ENCODE measurements at regions not wholly inside any gene's neighbourhood (a gene's known extent, or its start where the extent isn't known, plus 50 kb on each side); places are given as distances from the start of the nearest gene placed in this dataset.
"Not testable (repeated sequence)": the region's sequence is repeated elsewhere in the genome, so short reads cannot be mapped to it uniquely, and the experiment has no call there.

GRCh38 chrX:76509775-76510174 is 82.3 kb downstream of the MAGEE1 start:
- no peak overlapping the region for H3K4me2 ChIP-seq
- no peaks in the 10 kb centered on the region for H3K4me1 ChIP-seq (ENCODE audit: insufficient read depth)
- H3K4me3 ChIP-seq = no peak overlapping the region
- no peaks in the 10 kb centered on the region for H3K9me2 ChIP-seq (replicated peaks; ENCODE audit: insufficient read depth)
- no peak overlapping the region for H2AFZ ChIP-seq
- H3K79me2 ChIP-seq = no peaks in the 10 kb centered on the region
- H3K27ac ChIP-seq = no peak overlapping the region
- peaks cover 5% of the 10 kb centered on the region for H3K9me3 ChIP-seq (ENCODE audit: low read depth)
- no peak for DNase-seq (ENCODE audit: low spot score)
- no peaks in the 10 kb centered on the region for H3K36me3 ChIP-seq (replicated peaks; ENCODE audit: insufficient read depth, low read depth)
- H4K20me1 ChIP-seq (ENCODE audit: insufficient read depth, poor library complexity, severe bottlenecking) = no peaks in the 10 kb centered on the region
- no peak for TF ChIP-seq EZH2phosphoT487 (IDR thresholded peaks at IDR 0.05; ENCODE audit: low read depth, severe bottlenecking, unreplicated experiment)
- TF ChIP-seq EZH2 (IDR thresholded peaks at IDR 0.05; ENCODE audit: borderline replicate concordance) = no peak
- no peak for TF ChIP-seq CTCF (IDR thresholded peaks at IDR 0.05; ENCODE audit: poor library complexity)
- no peaks in the 10 kb centered on the region for H3K27me3 ChIP-seq

GRCh38 chrX:76517544-76517943 is 90.0 kb downstream of the MAGEE1 start:
- Histone ChIP-seq H3K79me2 (no peaks in the 10 kb centered on the region), H3K9me2 (replicated peaks; ENCODE audit: insufficient read depth) (no peaks in the 10 kb centered on the region), H3K9me3 (ENCODE audit: low read depth) (peaks cover 3% of the 10 kb centered on the region), H3K4me3 (no peak overlapping the region), H3K4me2 (no peak overlapping the region), H3K36me3 (replicated peaks; ENCODE audit: insufficient read depth, low read depth) (no peaks in the 10 kb centered on the region), H3K27ac (no peak overlapping the region), H3K4me1 (ENCODE audit: insufficient read depth) (no peaks in the 10 kb centered on the region), H4K20me1 (ENCODE audit: insufficient read depth, poor library complexity, severe bottlenecking) (no peaks in the 10 kb centered on the region), H2AFZ (no peak overlapping the region), H3K27me3 (no peaks in the 10 kb centered on the region)
- no peak for DNase-seq (ENCODE audit: low spot score)
- TF ChIP-seq CTCF (IDR thresholded peaks at IDR 0.05; ENCODE audit: poor library complexity) (no peak), EZH2 (IDR thresholded peaks at IDR 0.05; ENCODE audit: borderline replicate concordance) (no peak), EZH2phosphoT487 (IDR thresholded peaks at IDR 0.05; ENCODE audit: low read depth, severe bottlenecking, unreplicated experiment) (no peak)
- 43% methylated on average over 4 of the region's 4 CpGs for WGBS (ENCODE audit: low lambda C conversion rate, missing lambda C conversion rate)

GRCh38 chrX:76520273-76521054 is 93.0 kb downstream of the MAGEE1 start:
- H3K9me3 ChIP-seq (ENCODE audit: low read depth) = peaks cover 3% of the 10 kb centered on the region
- H3K4me3 ChIP-seq = no peak overlapping the region
- H3K27me3 ChIP-seq = no peaks in the 10 kb centered on the region
- TF ChIP-seq CTCF (IDR thresholded peaks at IDR 0.05; ENCODE audit: poor library complexity) (no peak), EZH2phosphoT487 (IDR thresholded peaks at IDR 0.05; ENCODE audit: low read depth, severe bottlenecking, unreplicated experiment) (no peak), EZH2 (IDR thresholded peaks at IDR 0.05; ENCODE audit: borderline replicate concordance) (no peak)
- H3K79me2 ChIP-seq = no peaks in the 10 kb centered on the region
- H3K36me3 ChIP-seq (replicated peaks; ENCODE audit: insufficient read depth, low read depth) = no peaks in the 10 kb centered on the region
- no peaks in the 10 kb centered on the region for H3K9me2 ChIP-seq (replicated peaks; ENCODE audit: insufficient read depth)
- H3K4me1 ChIP-seq (ENCODE audit: insufficient read depth) = no peaks in the 10 kb centered on the region
- no peak overlapping the region for H3K4me2 ChIP-seq
- H4K20me1 ChIP-seq (ENCODE audit: insufficient read depth, poor library complexity, severe bottlenecking) = no peaks in the 10 kb centered on the region
- H2AFZ ChIP-seq = no peak overlapping the region
- H3K27ac ChIP-seq = no peak overlapping the region
- no peak for DNase-seq (ENCODE audit: low spot score)
- WGBS (ENCODE audit: low lambda C conversion rate, missing lambda C conversion rate) = 83% methylated on average over 23 of the region's 23 CpGs

GRCh38 chrX:76535675-76536074 is 108.2 kb downstream of the MAGEE1 start:
- H2AFZ ChIP-seq, H3K27ac ChIP-seq: not testable (repeated sequence)

More at GRCh38 chrX:76535675-76536074, 108.2 kb downstream of the MAGEE1 start:
- H3K79me2 ChIP-seq; H3K36me3 ChIP-seq (replicated peaks; ENCODE audit: insufficient read depth, low read depth); H3K4me3 ChIP-seq; H4K20me1 ChIP-seq (ENCODE audit: insufficient read depth, poor library complexity, severe bottlenecking); H3K4me1 ChIP-seq (ENCODE audit: insufficient read depth); H3K9me3 ChIP-seq (ENCODE audit: low read depth); H3K27me3 ChIP-seq; H3K4me2 ChIP-seq; H3K9me2 ChIP-seq (replicated peaks; ENCODE audit: insufficient read depth); DNase-seq (ENCODE audit: low spot score): not testable (repeated sequence)
- 69% methylated on average over 2 of the region's 2 CpGs for WGBS (ENCODE audit: low lambda C conversion rate, missing lambda C conversion rate)
